Transverse colon (tissue), 3 donors: ENCODE measurements at regions not wholly inside any gene's neighbourhood (a gene's known extent, or its start where the extent isn't known, plus 50 kb on each side); places are given as distances from the start of the nearest gene placed in this dataset.

Source experiments
- CTCF ChIP-seq, 5 experiments: fragments of 200-600 bp in 3 of 5; fragments of 450-650 bp in 2 of 5; sonication (generic) in 3 of 5; IDR thresholded peaks; 1 replicate in 2 of 5; 2 replicates in 3 of 5; pipeline ENCODE4 v1.5.1; 2016 to 2017; ENCODE audit warnings: antibody characterized with exemption in 5 of 5, inconsistent platforms in 3 of 5, mild to moderate bottlenecking in 2 of 5, moderate library complexity in 1 of 5
- POLR2A ChIP-seq: fragments of 450-650 bp; IDR thresholded peaks from one replicate; pipeline ENCODE4 v1.6.1; 2016; ENCODE audit warnings: antibody characterized with exemption, mild to moderate bottlenecking, moderate library complexity

GRCh38 chr6:91487696-91488392 lies 901.0 kb upstream of the MAP3K7 start:
- no peak for TF ChIP-seq CTCF (IDR thresholded peaks at IDR 0.05)
- no peak for TF ChIP-seq POLR2A
